ENCODE measurements at regions not wholly inside any gene's neighbourhood (a gene's known extent, or its start where the extent isn't known, plus 50 kb on each side); places are given as distances from the start of the nearest gene placed in this dataset.

GRCh38 chr13:47249266-47249665, 352.4 kb upstream of the HTR2A start:
- H3K27ac ChIP-seq = no peak overlapping the region
- no peak for TF ChIP-seq CTCF (conservative IDR thresholded peaks at IDR 0.05)

- no peak for TF ChIP-seq CTCF (conservative IDR thresholded peaks at IDR 0.05)
- no peak overlapping the region for H3K27ac ChIP-seq
Measured at GRCh38 chr13:47241446-47241845, 344.6 kb upstream of the HTR2A start.

GRCh38 chr13:47239025-47239424, 342.2 kb upstream of the HTR2A start:
- TF ChIP-seq CTCF (conservative IDR thresholded peaks at IDR 0.05) = no peak
- H3K27ac ChIP-seq = no peak overlapping the region

GRCh38 chr13:47237571-47237970, 340.7 kb upstream of the HTR2A start:
- H3K27ac ChIP-seq = no peak overlapping the region
- no peak for TF ChIP-seq CTCF (conservative IDR thresholded peaks at IDR 0.05)

- no peak for TF ChIP-seq CTCF (conservative IDR thresholded peaks at IDR 0.05)
- no peak overlapping the region for H3K27ac ChIP-seq
Measured at GRCh38 chr13:47233734-47234133, 336.9 kb upstream of the HTR2A start.

- no peak overlapping the region for H3K27ac ChIP-seq
- TF ChIP-seq CTCF (conservative IDR thresholded peaks at IDR 0.05) = no peak
Measured at GRCh38 chr13:47232516-47232915, 335.7 kb upstream of the HTR2A start.

- no peak overlapping the region for H3K27ac ChIP-seq
- no peak for TF ChIP-seq CTCF (conservative IDR thresholded peaks at IDR 0.05)
Measured at GRCh38 chr13:47230155-47230554, 333.3 kb upstream of the HTR2A start.

- no peak overlapping the region for H3K27ac ChIP-seq
Measured at GRCh38 chr13:47226516-47226915, 329.7 kb upstream of the HTR2A start.

More at GRCh38 chr13:47226516-47226915, 329.7 kb upstream of the HTR2A start:
- no peak for TF ChIP-seq CTCF (conservative IDR thresholded peaks at IDR 0.05)
